Endothelial cell of umbilical vein (primary cell): ENCODE measurements at regions not wholly inside any gene's neighbourhood (a gene's known extent, or its start where the extent isn't known, plus 50 kb on each side); places are given as distances from the start of the nearest gene placed in this dataset.

Source experiments
- BruUV-seq: library from RNA; stranded (reverse); fragments of 400-500 nt; replicated peaks from 2 replicates; lab custom pipeline; 2021; lab: Mats Ljungman, UMichigan
- CTCF ChIA-PET: fragments of 300-600, 350-600 bp; sonication (Branson Sonifier 250); formaldehyde crosslinking; loops from one replicate; lab custom pipeline; 2021; ENCODE audit warnings: antibody characterized with exemption, inconsistent platforms; lab: Charles Lee
- POLR2A ChIA-PET: fragments of 300-600, 350-600 bp; sonication (Branson Sonifier 250); formaldehyde crosslinking; loops from one replicate; lab custom pipeline; 2021; ENCODE audit warnings: antibody characterized with exemption, inconsistent platforms; lab: Charles Lee
- DNase-seq: peaks from one replicate; pipeline ENCODE4 v3.0.0-alpha.2; 2011; ENCODE audit warnings: low read depth, low spot score
- FAIRE-seq: peaks from 2 replicates; lab custom pipeline; 2011; peaks lifted over from hg19 to GRCh38; lab: Jason Lieb, UNC
- H2AFZ ChIP-seq: 2 replicates; pipeline ENCODE4 v1.6.0; 2012; ENCODE audit warnings: low read depth, low read length, control low read depth, inconsistent platforms
- H3K27ac ChIP-seq: 2 replicates; pipeline ENCODE4 v1.5.1; 2011; ENCODE audit warnings: low read depth, mild to moderate bottlenecking, control low read depth, low read length, moderate library complexity; ENCODE audit not compliant: insufficient read depth
- H3K27me3 ChIP-seq, 2 experiments: 2 replicates each; pipeline versions ENCODE4 v1.6.0 to v1.6.1; 2011; ENCODE audit warnings: low read length in 2 of 2, mixed read lengths in 1 of 2; ENCODE audit not compliant: control insufficient read depth in 2 of 2, insufficient read depth in 2 of 2
- H3K36me3 ChIP-seq, 2 experiments: 2 replicates in 1 of 2; 3 replicates in 1 of 2; pipeline ENCODE4 v1.5.1; 2011; ENCODE audit warnings: low read length in 2 of 2, mild to moderate bottlenecking in 1 of 2, moderate library complexity in 1 of 2; ENCODE audit not compliant: control insufficient read depth in 2 of 2, insufficient read depth in 2 of 2; ENCODE audit errors: extremely low read depth in 1 of 2
- H3K4me1 ChIP-seq: 3 replicates; pipeline ENCODE4 v1.5.1; 2011; ENCODE audit warnings: mild to moderate bottlenecking, low read length; ENCODE audit not compliant: control insufficient read depth, insufficient read depth; ENCODE audit errors: extremely low read depth
- H3K4me2 ChIP-seq: 2 replicates; pipeline ENCODE4 v1.6.1; 2011; ENCODE audit warnings: low read length, control low read depth, mixed read lengths; ENCODE audit not compliant: insufficient read depth
- H3K4me3 ChIP-seq, 3 experiments: fragments of 200-600 bp in 1 of 3; sonication (generic), shearing (Covaris generic) in 1 of 3; replicated peaks in 1 of 3; 2 replicates each; pipeline ENCODE4 v1.5.1; 2011 to 2016; ENCODE audit warnings: control low read depth in 3 of 3, low read length in 3 of 3, mild to moderate bottlenecking in 2 of 3, inconsistent platforms in 1 of 3, low read depth in 1 of 3, moderate library complexity in 1 of 3; ENCODE audit not compliant: insufficient read depth in 1 of 3
- H3K79me2 ChIP-seq: 2 replicates; pipeline ENCODE4 v1.6.0; 2012; ENCODE audit warnings: low read length, inconsistent platforms; ENCODE audit not compliant: control insufficient read depth, insufficient read depth
- H3K9ac ChIP-seq: replicated peaks from 2 replicates; pipeline ENCODE3; 2011; ENCODE audit warnings: low read length, control low read depth; ENCODE audit not compliant: insufficient read depth; ENCODE audit errors: extremely low read depth
- H3K9me1 ChIP-seq: replicated peaks from 3 replicates; pipeline ENCODE4 v1.6.0; 2011; ENCODE audit warnings: mild to moderate bottlenecking, low read length; ENCODE audit not compliant: control insufficient read depth, insufficient read depth; ENCODE audit errors: extremely low read depth
- H3K9me3 ChIP-seq: replicated peaks from 2 replicates; pipeline ENCODE4 v1.5.1; 2012; ENCODE audit warnings: low read length, inconsistent platforms; ENCODE audit not compliant: control insufficient read depth, insufficient read depth
- H4K20me1 ChIP-seq: replicated peaks from 2 replicates; pipeline ENCODE3; 2011; ENCODE audit warnings: mild to moderate bottlenecking, low read length; ENCODE audit not compliant: control insufficient read depth, insufficient read depth; ENCODE audit errors: extremely low read depth
- CTCF ChIP-seq, 2 donors: IDR thresholded peaks; 1 replicate in 1 of 2; 2 replicates in 1 of 2; pipeline ENCODE4 v1.5.1; 2011; ENCODE audit warnings: low read length in 2 of 2, mild to moderate bottlenecking in 2 of 2, moderate library complexity in 2 of 2, control low read depth in 1 of 2, inconsistent platforms in 1 of 2, low read depth in 1 of 2; ENCODE audit not compliant: insufficient read depth in 1 of 2; ENCODE audit errors: extremely low read depth in 1 of 2
- EZH2 ChIP-seq: IDR thresholded peaks from 2 replicates; pipeline ENCODE4 v1.6.1; 2012; ENCODE audit warnings: borderline replicate concordance, low read depth, mild to moderate bottlenecking, moderate library complexity, low read length, inconsistent platforms; ENCODE audit not compliant: severe bottlenecking
- FOS ChIP-seq: IDR thresholded peaks from 2 replicates; pipeline ENCODE4 v1.6.1; 2011; ENCODE audit warnings: mild to moderate bottlenecking, low read length, moderate library complexity, borderline replicate concordance; ENCODE audit not compliant: insufficient read depth
- GATA2 ChIP-seq: IDR thresholded peaks from 2 replicates; pipeline ENCODE4 v1.7.0; 2011; ENCODE audit warnings: low read depth, mild to moderate bottlenecking, moderate library complexity, mixed read lengths, low read length; ENCODE audit not compliant: insufficient read length, insufficient read depth
- JUN ChIP-seq: IDR thresholded peaks from 2 replicates; pipeline ENCODE4 v1.6.1; 2011; ENCODE audit warnings: borderline replicate concordance, low read depth; ENCODE audit not compliant: insufficient read length, insufficient read depth
- MYC ChIP-seq: IDR thresholded peaks from one replicate; pipeline ENCODE4 v1.6.1; 2011; ENCODE audit warnings: mild to moderate bottlenecking, low read depth, low read length
- POLR2A ChIP-seq: IDR thresholded peaks from 2 replicates; pipeline ENCODE4 v1.6.1; 2012; ENCODE audit warnings: low read depth, mild to moderate bottlenecking, control low read depth, low read length
- POLR2AphosphoS5 ChIP-seq: IDR thresholded peaks from 2 replicates; pipeline ENCODE4 v1.6.1; 2012; ENCODE audit warnings: low read depth, mild to moderate bottlenecking, control low read depth, low read length, moderate library complexity; ENCODE audit not compliant: insufficient read depth
- dilution Hi-C: fragments of 300-500 bp; cut with MboI; formaldehyde crosslinking; loops from one replicate; pipeline ENCODE4 v1.15.0; 2019; ENCODE audit warnings: low sequenced_read_pairs; ENCODE audit not compliant: extremely low pct_ligation_motif_present
- intact Hi-C: fragments of 100-400 bp; cut with micrococcal nuclease; formaldehyde crosslinking; loops from one replicate; pipeline ENCODE4 v1.10.0; 2022

- ChIA-PET CTCF (no interaction called here), POLR2A (no interaction called here)
- Histone ChIP-seq H3K27me3 (no peaks in the 10 kb centered on the region), H4K20me1 (no peaks in the 10 kb centered on the region), H3K4me2 (no peak overlapping the region), H3K9me3 (no peaks in the 10 kb centered on the region), H3K4me1 (no peaks in the 10 kb centered on the region), H3K9ac (no peak overlapping the region), H2AFZ (no peak overlapping the region), H3K27ac (no peak overlapping the region), H3K36me3 (no peaks in the 10 kb centered on the region), H3K4me3 (no peak overlapping the region), H3K79me2 (no peaks in the 10 kb centered on the region), H3K9me1 (no peaks in the 10 kb centered on the region)
- FAIRE-seq (no peak), DNase-seq (no peak)
- intact Hi-C loops: no loop called here
- TF ChIP-seq POLR2A: no peak
- no peak for TF ChIP-seq GATA2
- TF ChIP-seq JUN: no peak
- no peak for TF ChIP-seq CTCF (IDR thresholded peaks at IDR 0.05; ENCODE audit: extremely low read depth in 1 of 2, insufficient read depth in 1 of 2, low read depth in 1 of 2, low read length in 2 of 2)
- TF ChIP-seq POLR2AphosphoS5: no peak
- no peak for TF ChIP-seq FOS
- no peak for TF ChIP-seq EZH2
- TF ChIP-seq MYC: no peak
- dilution Hi-C loops: no loop called here
- no TSS peak for BruUV-seq
Observed at GRCh38 chr2:207362716-207363115, 167.0 kb upstream of the CREB1 start.
